K562 (cell line): ENCODE measurements at regions not wholly inside any gene's neighbourhood (a gene's known extent, or its start where the extent isn't known, plus 50 kb on each side); places are given as distances from the start of the nearest gene placed in this dataset.

Experiments
- CHD1 ChIP-seq: fragments of 200-600 bp; sonication (generic); IDR thresholded peaks from one replicate; pipeline ENCODE4 v1.6.1; 2012; ENCODE audit warnings: mild to moderate bottlenecking, moderate library complexity, low read length, inconsistent platforms
- EP300 ChIP-seq: IDR thresholded peaks from 2 replicates; pipeline ENCODE4 v1.6.1; 2012; ENCODE audit warnings: low read length, improper control_type of control experiment
- EZH2 ChIP-seq: IDR thresholded peaks from 2 replicates; pipeline ENCODE4 v1.6.1; 2012; ENCODE audit warnings: low read depth, mild to moderate bottlenecking, inconsistent platforms, low read length, borderline replicate concordance
- FOXM1 ChIP-seq, 2 experiments: fragments of 450-650 bp in 1 of 2; sonication (generic) in 1 of 2; formaldehyde crosslinking in 1 of 2; IDR thresholded peaks; 2 replicates each; pipeline versions ENCODE4 v1.6.1 to v1.9.0; 2017 to 2022; ENCODE audit warnings: low read depth in 2 of 2, mild to moderate bottlenecking in 2 of 2, missing genetic modification reagents in 1 of 2, moderate library complexity in 1 of 2
- MAFK ChIP-seq: IDR thresholded peaks from 2 replicates; pipeline ENCODE4 v1.6.1; 2011; ENCODE audit warnings: low read length, improper control_type of control experiment
- POLR2A ChIP-seq: fragments of 450-650 bp; conservative IDR thresholded peaks from 2 replicates; pipeline ENCODE4 v1.6.1; 2016
- SMARCE1 ChIP-seq: fragments of 450-650 bp; IDR thresholded peaks from 2 replicates; pipeline ENCODE4 v1.7.1; 2016; ENCODE audit warnings: mild to moderate bottlenecking
- SP2 ChIP-seq: IDR thresholded peaks from 2 replicates; pipeline ENCODE4 v1.6.1; 2011; ENCODE audit warnings: mild to moderate bottlenecking, low read depth, low read length, moderate library complexity; ENCODE audit not compliant: poor library complexity, severe bottlenecking; ENCODE audit errors: extremely low read depth
- TEAD2 ChIP-seq: fragments of 450-650 bp; IDR thresholded peaks from 2 replicates; pipeline ENCODE4 v1.6.1; 2016; ENCODE audit warnings: missing genetic modification characterization, control low read depth, missing compliant biosample characterization
- ZNF77 ChIP-seq: fragments of 250-450 bp; sonication (Bioruptor Pico); IDR thresholded peaks from 2 replicates; pipeline ENCODE4 v1.5.0; 2020
- TF ChIP-seq, protein P1 (sequence below): sonication (generic); formaldehyde crosslinking; IDR thresholded peaks from 2 replicates; pipeline ENCODE4 v1.8.0; 2022; ENCODE audit warnings: missing genetic modification reagents, mild to moderate bottlenecking, borderline replicate concordance
- TF ChIP-seq, protein P2 (sequence below): sonication (generic); formaldehyde crosslinking; IDR thresholded peaks from 2 replicates; pipeline ENCODE4 v1.5.0; 2020; ENCODE audit warnings: missing genetic modification reagents
- TF ChIP-seq, protein P3 (sequence below): sonication (generic); formaldehyde crosslinking; IDR thresholded peaks from 2 replicates; pipeline ENCODE4 v1.8.1; 2022; ENCODE audit warnings: missing genetic modification reagents

DNA sequence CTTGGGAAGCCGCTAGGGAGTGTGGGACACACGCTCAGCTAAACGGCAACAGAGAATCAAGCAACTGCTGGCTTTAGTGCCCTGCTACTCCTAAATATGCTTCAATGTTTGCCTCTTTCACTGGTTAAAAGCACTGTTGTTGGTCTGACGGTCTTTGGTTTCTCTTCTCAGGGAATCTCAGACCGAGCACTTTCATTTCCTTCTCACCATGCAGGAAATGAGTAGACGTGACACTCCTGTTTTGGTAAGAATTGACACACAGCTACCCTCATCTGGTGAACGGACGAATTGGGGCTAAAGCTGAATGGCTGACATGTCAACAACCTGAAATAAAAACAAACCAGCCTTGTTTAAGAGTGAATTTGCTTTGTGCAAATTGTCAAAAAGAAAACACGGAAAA lies 57.5 kb upstream of the PIWIL1 start:
- no peak for TF ChIP-seq MAFK
- no peak for TF ChIP-seq SP2
- TF ChIP-seq EP300: no peak
- TF ChIP-seq, protein P1, sequence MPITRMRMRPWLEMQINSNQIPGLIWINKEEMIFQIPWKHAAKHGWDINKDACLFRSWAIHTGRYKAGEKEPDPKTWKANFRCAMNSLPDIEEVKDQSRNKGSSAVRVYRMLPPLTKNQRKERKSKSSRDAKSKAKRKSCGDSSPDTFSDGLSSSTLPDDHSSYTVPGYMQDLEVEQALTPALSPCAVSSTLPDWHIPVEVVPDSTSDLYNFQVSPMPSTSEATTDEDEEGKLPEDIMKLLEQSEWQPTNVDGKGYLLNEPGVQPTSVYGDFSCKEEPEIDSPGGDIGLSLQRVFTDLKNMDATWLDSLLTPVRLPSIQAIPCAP (CRISPR knock-in tag): no peak
- TF ChIP-seq, protein P2, sequence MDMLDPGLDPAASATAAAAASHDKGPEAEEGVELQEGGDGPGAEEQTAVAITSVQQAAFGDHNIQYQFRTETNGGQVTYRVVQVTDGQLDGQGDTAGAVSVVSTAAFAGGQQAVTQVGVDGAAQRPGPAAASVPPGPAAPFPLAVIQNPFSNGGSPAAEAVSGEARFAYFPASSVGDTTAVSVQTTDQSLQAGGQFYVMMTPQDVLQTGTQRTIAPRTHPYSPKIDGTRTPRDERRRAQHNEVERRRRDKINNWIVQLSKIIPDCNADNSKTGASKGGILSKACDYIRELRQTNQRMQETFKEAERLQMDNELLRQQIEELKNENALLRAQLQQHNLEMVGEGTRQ (CRISPR knock-in tag): no peak
- TF ChIP-seq ZNF77 (CRISPR knock-in tag): no peak
- TF ChIP-seq FOXM1 (IDR thresholded peaks at IDR 0.05; ENCODE audit: low read depth): no peak
- no peak for TF ChIP-seq FOXM1 (CRISPR knock-in tag; IDR thresholded peaks at IDR 0.05; ENCODE audit: low read depth)
- TF ChIP-seq POLR2A: no peak
- no peak for TF ChIP-seq CHD1
- no peak for TF ChIP-seq TEAD2 (tag)
- TF ChIP-seq, protein P3, sequence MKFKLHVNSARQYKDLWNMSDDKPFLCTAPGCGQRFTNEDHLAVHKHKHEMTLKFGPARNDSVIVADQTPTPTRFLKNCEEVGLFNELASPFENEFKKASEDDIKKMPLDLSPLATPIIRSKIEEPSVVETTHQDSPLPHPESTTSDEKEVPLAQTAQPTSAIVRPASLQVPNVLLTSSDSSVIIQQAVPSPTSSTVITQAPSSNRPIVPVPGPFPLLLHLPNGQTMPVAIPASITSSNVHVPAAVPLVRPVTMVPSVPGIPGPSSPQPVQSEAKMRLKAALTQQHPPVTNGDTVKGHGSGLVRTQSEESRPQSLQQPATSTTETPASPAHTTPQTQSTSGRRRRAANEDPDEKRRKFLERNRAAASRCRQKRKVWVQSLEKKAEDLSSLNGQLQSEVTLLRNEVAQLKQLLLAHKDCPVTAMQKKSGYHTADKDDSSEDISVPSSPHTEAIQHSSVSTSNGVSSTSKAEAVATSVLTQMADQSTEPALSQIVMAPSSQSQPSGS (CRISPR knock-in tag): no peak
- no peak for TF ChIP-seq SMARCE1
- TF ChIP-seq EZH2: no peak
